ENCODE measurements at regions not wholly inside any gene's neighbourhood (a gene's known extent, or its start where the extent isn't known, plus 50 kb on each side); places are given as distances from the start of the nearest gene placed in this dataset.

GRCh38 chr4:114386637-114387233 lies 211.9 kb upstream of the UGT8 start:
- TF ChIP-seq CTCF (IDR thresholded peaks at IDR 0.05; ENCODE audit: low read depth, low read length), result peak; percentile 61
- no peak overlapping the region for H3K4me3 ChIP-seq
- H3K36me3 ChIP-seq, result no peaks in the 10 kb centered on the region
- DNase-seq (ENCODE audit: low read depth in 1 of 2, low spot score in 1 of 2), result peak; percentile 36 to 62
- no peaks in the 10 kb centered on the region for H3K9me3 ChIP-seq (ENCODE audit: low read depth)
- H3K27me3 ChIP-seq, result no peaks in the 10 kb centered on the region
- H3K27ac ChIP-seq, result no peak overlapping the region
- peaks cover 3% of the 10 kb centered on the region for H3K4me1 ChIP-seq (ENCODE audit: low read depth)

- no peaks in the 10 kb centered on the region for H3K9me3 ChIP-seq (ENCODE audit: low read depth)
- no peaks in the 10 kb centered on the region for H3K36me3 ChIP-seq
Observed at GRCh38 chr4:114389070-114389685, 209.4 kb upstream of the UGT8 start.

GRCh38 chr4:114393295-114394038 lies 205.1 kb upstream of the UGT8 start:
- Histone ChIP-seq H3K27me3 (no peaks in the 10 kb centered on the region), H3K9me3 (ENCODE audit: low read depth) (no peaks in the 10 kb centered on the region), H3K4me1 (ENCODE audit: low read depth) (peaks cover 4% of the 10 kb centered on the region), H3K36me3 (no peaks in the 10 kb centered on the region), H3K4me3 (no peak overlapping the region), H3K27ac (no peak overlapping the region)
- no peak for DNase-seq (ENCODE audit: low read depth in 1 of 2, low spot score in 1 of 2)
- no peak for TF ChIP-seq CTCF (IDR thresholded peaks at IDR 0.05; ENCODE audit: low read depth, low read length)

More at GRCh38 chr4:114389070-114389685, 209.4 kb upstream of the UGT8 start:
- DNase-seq (ENCODE audit: low read depth in 1 of 2, low spot score in 1 of 2), result no peak
- Histone ChIP-seq H3K27ac (no peak overlapping the region), H3K4me3 (no peak overlapping the region), H3K4me1 (ENCODE audit: low read depth) (no peaks in the 10 kb centered on the region), H3K27me3 (no peaks in the 10 kb centered on the region)
- no peak for TF ChIP-seq CTCF (IDR thresholded peaks at IDR 0.05; ENCODE audit: low read depth, low read length)

DNA sequence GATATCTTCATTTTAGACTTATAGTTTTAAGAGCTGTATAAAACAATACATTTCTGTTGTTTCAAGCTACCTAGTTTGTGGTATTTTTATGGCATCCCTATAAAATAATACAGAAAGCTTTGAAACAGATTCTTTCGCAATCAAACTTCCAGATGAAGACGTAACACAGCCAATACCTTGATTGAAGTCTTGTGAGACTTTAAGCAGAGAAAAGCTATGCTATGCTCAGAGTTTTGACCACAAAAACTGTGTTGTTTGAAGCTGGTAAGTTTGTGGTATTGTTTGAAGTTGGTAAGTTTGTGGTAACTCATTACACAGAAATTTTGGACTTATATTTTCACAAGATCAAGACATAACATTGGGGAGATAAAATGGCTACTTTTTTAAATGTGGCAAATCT lies 201.8 kb upstream of the UGT8 start:
- TF ChIP-seq CTCF (IDR thresholded peaks at IDR 0.05; ENCODE audit: low read depth, low read length), result no peak
- H3K27ac ChIP-seq, result no peak overlapping the region
- H3K4me3 ChIP-seq, result no peak overlapping the region
- no peaks in the 10 kb centered on the region for H3K36me3 ChIP-seq
- no peaks in the 10 kb centered on the region for H3K27me3 ChIP-seq
- no peaks in the 10 kb centered on the region for H3K9me3 ChIP-seq (ENCODE audit: low read depth)
- no peak for DNase-seq (ENCODE audit: low read depth in 1 of 2, low spot score in 1 of 2)
- peaks cover 11% of the 10 kb centered on the region for H3K4me1 ChIP-seq (ENCODE audit: low read depth)

GRCh38 chr4:114398410-114398809 lies 200.2 kb upstream of the UGT8 start:
- no peak for DNase-seq (ENCODE audit: low read depth in 1 of 2, low spot score in 1 of 2)
- Histone ChIP-seq H3K36me3 (no peaks in the 10 kb centered on the region), H3K27ac (no peak overlapping the region), H3K27me3 (no peaks in the 10 kb centered on the region), H3K9me3 (ENCODE audit: low read depth) (no peaks in the 10 kb centered on the region), H3K4me1 (ENCODE audit: low read depth) (peaks cover 11% of the 10 kb centered on the region), H3K4me3 (no peak overlapping the region)
- TF ChIP-seq CTCF (IDR thresholded peaks at IDR 0.05; ENCODE audit: low read depth, low read length), result no peak

Data from cardiac muscle cell (in vitro differentiated cells and primary cell).